Activated B cell treated with CpG ODN at 0.5 μM for 24 hours (primary cell): ENCODE measurements at regions not wholly inside any gene's neighbourhood (a gene's known extent, or its start where the extent isn't known, plus 50 kb on each side); places are given as distances from the start of the nearest gene placed in this dataset.

Experiments used
- ATAC-seq: fragments of 200-7000 bp; cut with Tn5 transposase; one replicate; pipeline ENCODE4 v1.10.0; 2021; ENCODE audit warnings: low read depth, mild to moderate bottlenecking, moderate library complexity
- CTCF ChIA-PET: fragments of 350-600 bp; sonication (Branson Sonifier 250); formaldehyde crosslinking; loops from one replicate; lab custom pipeline; 2021; ENCODE audit warnings: antibody characterized with exemption; lab: Charles Lee
- POLR2A ChIA-PET: fragments of 350-600 bp; sonication (Branson Sonifier 250); formaldehyde crosslinking; loops from one replicate; lab custom pipeline; 2021; ENCODE audit warnings: antibody characterized with exemption; lab: Charles Lee
- DNase-seq: peaks from one replicate; pipeline ENCODE4 v3.0.0; 2022
- H3K27ac Mint-ChIP-seq: one replicate; pipeline ENCODE4 v1.8.0; 2020; ENCODE audit warnings: mixed read lengths
- H3K27me3 Mint-ChIP-seq: one replicate; pipeline ENCODE4 v1.8.0; 2021; ENCODE audit warnings: mixed read lengths
- H3K36me3 Mint-ChIP-seq: one replicate; pipeline ENCODE4 v1.8.0; 2021; ENCODE audit warnings: low read depth, mixed read lengths
- H3K4me1 Mint-ChIP-seq: one replicate; pipeline ENCODE4 v1.8.0; 2021; ENCODE audit warnings: mixed read lengths
- H3K4me3 Mint-ChIP-seq: one replicate; pipeline ENCODE4 v1.8.0; 2020; ENCODE audit warnings: mild to moderate bottlenecking, mixed read lengths
- H3K9me3 Mint-ChIP-seq: one replicate; pipeline ENCODE4 v1.8.0; 2020; ENCODE audit warnings: mixed read lengths
- intact Hi-C: fragments of 100-400 bp; cut with micrococcal nuclease; formaldehyde crosslinking; loops from one replicate; pipeline ENCODE4 v1.15.1; 2024
- TF ChIP-seq, protein P1 (sequence below): fragments of 200-600 bp; IDR thresholded peaks from one replicate; pipeline ENCODE4 v1.8.0; 2022; ENCODE audit warnings: antibody characterized with exemption, mild to moderate bottlenecking

DNA sequence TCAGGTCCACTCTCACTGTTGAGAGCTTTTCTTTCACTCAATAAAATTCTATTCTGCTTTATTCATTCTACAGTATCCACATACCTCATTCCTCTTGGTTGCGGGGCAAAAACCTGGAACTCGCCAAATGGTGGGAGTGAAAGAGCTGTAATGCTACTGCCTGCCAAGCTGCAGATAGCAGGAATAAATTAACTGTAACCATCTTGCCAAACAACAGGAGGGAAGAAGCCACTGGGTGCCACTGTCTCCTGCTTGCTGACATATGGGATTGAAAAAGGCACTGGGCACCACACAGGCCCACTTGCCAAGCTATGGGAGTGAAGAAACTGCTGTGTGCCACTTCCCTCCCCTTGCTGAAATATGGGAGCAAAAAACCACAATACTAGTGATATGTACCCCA lies 111.9 kb upstream of the CNTN1 start:
- no peak for ATAC-seq
- TF ChIP-seq, protein P1, sequence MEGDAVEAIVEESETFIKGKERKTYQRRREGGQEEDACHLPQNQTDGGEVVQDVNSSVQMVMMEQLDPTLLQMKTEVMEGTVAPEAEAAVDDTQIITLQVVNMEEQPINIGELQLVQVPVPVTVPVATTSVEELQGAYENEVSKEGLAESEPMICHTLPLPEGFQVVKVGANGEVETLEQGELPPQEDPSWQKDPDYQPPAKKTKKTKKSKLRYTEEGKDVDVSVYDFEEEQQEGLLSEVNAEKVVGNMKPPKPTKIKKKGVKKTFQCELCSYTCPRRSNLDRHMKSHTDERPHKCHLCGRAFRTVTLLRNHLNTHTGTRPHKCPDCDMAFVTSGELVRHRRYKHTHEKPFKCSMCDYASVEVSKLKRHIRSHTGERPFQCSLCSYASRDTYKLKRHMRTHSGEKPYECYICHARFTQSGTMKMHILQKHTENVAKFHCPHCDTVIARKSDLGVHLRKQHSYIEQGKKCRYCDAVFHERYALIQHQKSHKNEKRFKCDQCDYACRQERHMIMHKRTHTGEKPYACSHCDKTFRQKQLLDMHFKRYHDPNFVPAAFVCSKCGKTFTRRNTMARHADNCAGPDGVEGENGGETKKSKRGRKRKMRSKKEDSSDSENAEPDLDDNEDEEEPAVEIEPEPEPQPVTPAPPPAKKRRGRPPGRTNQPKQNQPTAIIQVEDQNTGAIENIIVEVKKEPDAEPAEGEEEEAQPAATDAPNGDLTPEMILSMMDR, result no peak
- no peak overlapping the region for H3K4me3 Mint-ChIP-seq
- H3K36me3 Mint-ChIP-seq, result no peaks in the 10 kb centered on the region
- ChIA-PET POLR2A (no interaction called here), CTCF (no interaction called here)
- no peaks in the 10 kb centered on the region for H3K27me3 Mint-ChIP-seq
- H3K9me3 Mint-ChIP-seq, result peaks cover 21% of the 10 kb centered on the region
- no peak overlapping the region for H3K27ac Mint-ChIP-seq
- H3K4me1 Mint-ChIP-seq, result no peaks in the 10 kb centered on the region
- intact Hi-C loops, result no loop called here
- no peak for DNase-seq

- no peak for DNase-seq
- H3K27me3 Mint-ChIP-seq, result no peaks in the 10 kb centered on the region
- H3K27ac Mint-ChIP-seq, result no peak overlapping the region
- POLR2A ChIA-PET, result no interaction called here
- CTCF ChIA-PET, result no interaction called here
- no peaks in the 10 kb centered on the region for H3K36me3 Mint-ChIP-seq
- intact Hi-C loops, result no loop called here
- H3K4me3 Mint-ChIP-seq, result no peak overlapping the region
- ATAC-seq, result no peak
- no peaks in the 10 kb centered on the region for H3K4me1 Mint-ChIP-seq
- H3K9me3 Mint-ChIP-seq, result peaks cover 21% of the 10 kb centered on the region
- TF ChIP-seq, protein P1, result no peak
Measured at GRCh38 chr12:40581889-40582288, 110.3 kb upstream of the CNTN1 start.

DNA sequence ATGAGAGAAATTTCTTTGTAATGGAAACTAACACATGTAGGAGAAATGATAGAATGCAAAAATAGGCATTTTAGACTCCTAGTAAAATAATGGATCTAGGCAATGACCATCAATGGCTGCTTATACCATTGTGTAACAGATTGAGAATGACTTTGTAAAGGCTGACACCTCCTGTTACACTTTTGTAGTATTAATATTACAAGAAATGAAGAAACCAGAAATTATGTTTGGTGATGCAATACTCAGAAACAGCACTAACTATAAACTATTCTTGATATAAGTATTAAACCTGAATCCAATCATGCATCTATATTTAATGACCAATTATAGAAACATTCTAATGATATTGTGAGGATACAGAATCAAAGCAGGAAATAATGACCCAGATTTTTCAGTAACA lies 108.5 kb upstream of the CNTN1 start:
- CTCF ChIA-PET, result no interaction called here
- TF ChIP-seq, protein P1, result no peak
- peaks cover 18% of the 10 kb centered on the region for H3K9me3 Mint-ChIP-seq

GRCh38 chr12:40584763-40585162 lies 107.5 kb upstream of the CNTN1 start:
- ChIA-PET POLR2A (no interaction called here), CTCF (no interaction called here)
- H3K36me3 Mint-ChIP-seq, result no peaks in the 10 kb centered on the region
- TF ChIP-seq, protein P1, result no peak
- no peaks in the 10 kb centered on the region for H3K27me3 Mint-ChIP-seq
- H3K4me1 Mint-ChIP-seq, result no peaks in the 10 kb centered on the region
- peaks cover 19% of the 10 kb centered on the region for H3K9me3 Mint-ChIP-seq
- intact Hi-C loops, result no loop called here
- DNase-seq (no peak), ATAC-seq (no peak)
- H3K27ac Mint-ChIP-seq, result no peak overlapping the region
- H3K4me3 Mint-ChIP-seq, result no peak overlapping the region

More for the DNA sequence above, 108.5 kb upstream of the CNTN1 start:
- Mint-ChIP-seq H3K27ac (no peak overlapping the region), H3K4me3 (no peak overlapping the region), H3K36me3 (no peaks in the 10 kb centered on the region), H3K27me3 (no peaks in the 10 kb centered on the region), H3K4me1 (no peaks in the 10 kb centered on the region)
- intact Hi-C loops, result no loop called here
- POLR2A ChIA-PET, result no interaction called here
- DNase-seq (no peak), ATAC-seq (no peak)

- CTCF ChIA-PET, result no interaction called here
- Mint-ChIP-seq H3K36me3 (no peaks in the 10 kb centered on the region), H3K9me3 (peaks cover 10% of the 10 kb centered on the region), H3K4me3 (no peak overlapping the region), H3K4me1 (no peaks in the 10 kb centered on the region), H3K27ac (no peak overlapping the region), H3K27me3 (no peaks in the 10 kb centered on the region)
- POLR2A ChIA-PET, result no interaction called here
- ATAC-seq, result no peak
- TF ChIP-seq, protein P1, result no peak
- no peak for DNase-seq
- intact Hi-C loops, result no loop called here
Measured at GRCh38 chr12:40586823-40587222, 105.4 kb upstream of the CNTN1 start.
